SK-N-DZ (cell line): ENCODE measurements at regions not wholly inside any gene's neighbourhood (a gene's known extent, or its start where the extent isn't known, plus 50 kb on each side); places are given as distances from the start of the nearest gene placed in this dataset.

Experiments used
- DNase-seq: peaks from one replicate; pipeline ENCODE4 v3.0.0-alpha.2; 2015; ENCODE audit warnings: low spot score

- DNase-seq = no peak
Measured at GRCh38 chr13:68173111-68173510, 943.0 kb upstream of the PCDH9 start.

GRCh38 chr13:68170961-68171360, 940.8 kb upstream of the PCDH9 start:
- DNase-seq = no peak

GRCh38 chr13:68168448-68168847, 938.3 kb upstream of the PCDH9 start:
- DNase-seq = no peak

DNA sequence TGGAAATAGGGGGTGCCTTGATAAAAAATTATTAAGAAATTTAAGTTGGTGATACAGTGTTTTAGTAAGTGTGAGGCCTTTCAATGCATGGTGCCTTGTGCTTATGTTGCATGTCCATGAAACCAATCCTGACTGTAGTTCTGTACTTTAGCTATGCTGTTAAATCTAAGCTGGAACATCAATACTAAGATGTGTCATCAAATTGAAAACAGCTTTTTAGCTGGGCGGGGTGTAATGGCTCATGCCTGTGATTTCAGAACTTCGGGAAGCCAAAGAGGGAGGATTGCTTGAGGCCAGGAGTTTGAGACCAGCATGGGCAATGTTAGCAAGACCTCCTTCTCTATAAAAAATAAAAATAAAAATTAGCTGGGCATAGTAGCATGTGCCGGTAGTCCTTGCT, 930.3 kb upstream of the PCDH9 start:
- peak; percentile 5 for DNase-seq

DNA sequence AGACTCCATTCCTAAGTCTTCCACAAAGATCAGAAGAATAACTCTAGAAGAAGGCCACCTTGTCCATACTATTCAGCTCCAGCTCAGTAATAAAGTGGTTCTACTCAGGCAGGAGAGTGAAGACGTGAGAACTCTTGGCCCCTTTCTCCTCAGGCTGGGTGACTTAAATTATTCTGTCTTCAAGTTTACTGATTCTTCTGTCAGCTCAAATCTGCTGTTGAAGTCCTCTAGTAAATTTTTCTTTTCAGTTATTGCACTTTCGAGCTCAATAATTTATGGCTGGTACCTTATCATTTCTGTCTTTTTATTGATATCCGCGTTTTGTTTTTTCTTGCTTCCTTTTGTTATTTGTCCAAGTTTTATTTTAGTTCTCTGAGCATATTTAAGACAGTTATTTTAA, 922.3 kb upstream of the PCDH9 start:
- DNase-seq = no peak

DNA sequence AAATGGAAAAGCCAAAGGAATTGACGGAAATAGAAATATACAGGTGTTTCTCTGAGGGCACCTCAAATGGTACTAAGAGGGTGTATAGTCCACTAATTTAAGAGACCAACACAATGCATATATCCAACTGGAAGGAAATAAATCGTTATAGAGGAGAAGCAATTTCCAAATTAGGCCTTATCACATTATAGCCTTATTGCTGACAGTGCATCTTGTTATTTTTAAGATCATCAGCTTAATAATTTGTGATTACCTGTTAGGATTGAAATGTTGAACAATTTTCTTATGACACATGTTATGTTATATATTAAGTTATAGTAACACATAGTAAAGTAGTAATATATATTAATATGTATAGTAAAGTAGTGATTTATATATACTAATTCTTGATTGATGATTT, 915.7 kb upstream of the PCDH9 start:
- DNase-seq = no peak

DNA sequence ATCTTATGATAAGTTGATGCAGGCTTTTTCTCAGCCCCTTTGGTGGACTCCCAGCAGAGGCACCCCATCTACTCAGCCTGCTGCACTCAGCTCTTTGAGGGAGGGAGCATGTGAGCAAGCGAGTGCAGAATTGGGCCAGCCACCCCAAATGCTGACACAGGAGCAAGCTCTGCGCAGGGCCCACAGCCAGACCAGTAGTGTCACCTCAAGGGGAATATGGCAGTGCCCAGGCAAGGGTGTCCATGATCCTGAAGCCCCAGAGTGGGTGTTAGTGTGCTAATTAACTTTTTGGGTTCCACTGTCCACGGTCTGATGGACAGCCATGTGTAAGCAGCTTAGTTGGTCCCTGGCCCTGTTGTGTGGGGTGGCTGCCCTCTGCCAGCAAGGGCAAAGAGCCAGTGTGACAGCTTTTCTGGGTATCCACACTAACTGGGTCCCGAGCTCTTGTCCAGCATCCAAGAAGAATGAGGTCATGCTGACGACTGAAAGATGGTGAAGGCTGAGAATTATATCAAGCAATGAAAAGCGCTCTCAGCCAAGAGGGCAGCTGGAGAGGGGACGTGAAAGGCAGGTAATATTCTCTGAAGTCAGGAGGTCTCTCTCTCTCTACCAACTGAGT, 898.3 kb upstream of the PCDH9 start:
- DNase-seq = no peak

DNA sequence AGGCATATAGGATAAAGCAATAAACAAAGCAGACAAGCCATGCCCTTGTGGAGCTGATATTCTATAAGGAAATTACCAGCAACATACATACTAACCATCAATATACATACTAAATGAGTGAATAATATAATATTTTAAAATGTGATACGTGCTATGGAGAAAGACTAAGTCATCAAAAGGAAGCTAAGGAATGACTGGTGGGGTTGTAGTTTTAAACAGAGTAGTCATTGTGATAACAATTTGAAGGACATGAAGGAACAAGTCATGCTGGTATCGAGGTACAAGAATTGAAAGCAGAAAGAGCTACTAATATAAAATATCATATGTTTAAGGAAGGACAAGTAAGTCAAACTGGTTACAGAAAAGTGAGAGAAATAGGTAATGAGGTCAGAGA, 894.9 kb upstream of the PCDH9 start:
- DNase-seq = no peak

DNA sequence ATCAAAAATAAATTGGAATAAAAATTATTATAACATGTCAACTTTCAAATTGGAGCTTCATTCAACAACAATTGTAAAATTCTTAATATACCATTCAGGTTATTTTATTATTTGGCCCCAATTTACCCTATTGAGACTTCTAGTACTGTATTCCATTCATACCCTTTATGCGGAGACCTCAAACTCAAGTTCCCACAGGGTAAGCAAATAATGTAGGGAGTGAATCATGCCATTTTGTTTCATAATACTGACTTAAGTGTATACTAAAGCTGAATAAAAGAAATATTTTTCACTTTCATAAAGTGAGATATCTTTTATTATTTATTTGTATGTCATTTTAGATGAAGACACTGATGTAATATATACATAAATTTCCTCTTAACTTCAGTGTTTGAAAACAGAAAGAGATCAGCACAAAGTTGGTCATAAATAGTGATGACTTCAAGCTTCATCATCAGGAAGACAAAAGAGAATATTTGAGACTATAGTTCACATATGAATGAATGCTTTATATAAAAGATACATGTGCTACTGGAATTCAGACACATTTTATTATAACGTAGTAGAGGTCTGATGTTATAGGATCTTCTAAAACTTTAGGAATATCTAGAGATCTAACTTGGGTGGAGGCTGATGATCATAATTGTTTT, 894.4 kb upstream of the PCDH9 start:
- no peak for DNase-seq

DNA sequence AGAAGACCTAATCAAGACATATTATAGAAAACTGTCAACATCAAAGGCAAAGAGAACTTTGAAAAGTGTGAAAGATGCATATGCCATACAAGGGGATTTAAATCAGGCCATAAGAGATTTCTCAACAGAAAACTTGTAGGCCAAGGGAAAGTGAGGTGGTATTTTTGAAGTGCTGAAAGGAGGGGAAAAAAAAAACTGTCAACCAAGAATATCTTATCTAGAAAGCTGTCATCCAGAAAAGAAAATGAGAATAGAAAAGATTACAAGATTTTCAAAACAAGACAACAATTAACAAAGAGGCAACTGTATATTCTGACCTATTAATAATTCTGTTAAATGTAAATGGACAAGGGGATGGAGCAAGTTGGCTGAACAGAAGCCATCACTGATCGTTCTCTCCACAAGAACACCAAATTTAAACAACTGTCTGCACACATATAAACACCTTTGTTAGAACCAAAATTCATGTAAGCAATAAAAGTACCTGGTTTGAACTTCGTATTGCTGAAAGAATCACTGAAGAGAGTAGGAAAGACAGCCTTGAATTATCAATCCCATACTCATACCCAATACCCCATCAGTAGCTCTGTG, 880.1 kb upstream of the PCDH9 start:
- no peak for DNase-seq

DNA sequence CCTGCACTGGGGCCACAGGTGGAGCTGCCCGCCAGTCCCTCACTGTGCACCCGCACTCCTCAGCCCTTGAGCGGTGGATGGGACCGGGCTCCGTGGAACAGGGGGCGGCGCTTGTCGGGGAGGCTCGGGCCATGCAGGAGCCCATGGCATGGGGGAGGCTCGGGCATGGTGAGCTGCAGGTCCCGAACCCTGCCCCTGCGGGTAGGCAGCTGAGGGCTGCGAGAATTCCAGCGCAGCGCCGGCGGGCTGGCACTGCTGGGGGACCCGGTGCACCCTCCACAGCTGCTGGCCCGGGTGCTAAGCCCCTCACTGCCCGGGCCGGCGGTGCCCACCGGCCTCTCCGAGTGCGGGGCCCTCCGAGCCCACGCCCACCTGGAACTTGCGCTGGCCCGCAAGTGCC, 877.5 kb upstream of the PCDH9 start:
- no peak for DNase-seq

DNA sequence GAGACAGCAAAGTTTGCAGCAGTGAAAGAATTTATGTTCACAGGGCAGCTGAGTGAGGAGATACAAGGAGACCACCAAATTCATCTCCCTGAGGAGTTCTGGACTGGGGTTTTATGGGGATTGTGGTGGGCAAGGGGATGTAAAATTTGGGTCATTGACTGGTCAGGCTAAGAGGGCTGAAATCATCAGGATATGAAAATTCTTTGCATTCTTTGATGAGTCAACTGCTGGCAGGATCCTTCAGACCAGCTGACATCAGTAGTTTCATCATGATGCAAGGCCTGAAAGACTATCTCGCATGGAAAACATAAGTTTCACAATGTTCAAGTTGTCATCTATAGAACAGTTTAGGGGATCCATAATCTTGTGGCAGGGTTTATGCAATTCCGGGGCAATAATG, 869.5 kb upstream of the PCDH9 start:
- no peak for DNase-seq

GRCh38 chr13:68081061-68081460, 850.9 kb upstream of the PCDH9 start:
- DNase-seq = no peak

DNA sequence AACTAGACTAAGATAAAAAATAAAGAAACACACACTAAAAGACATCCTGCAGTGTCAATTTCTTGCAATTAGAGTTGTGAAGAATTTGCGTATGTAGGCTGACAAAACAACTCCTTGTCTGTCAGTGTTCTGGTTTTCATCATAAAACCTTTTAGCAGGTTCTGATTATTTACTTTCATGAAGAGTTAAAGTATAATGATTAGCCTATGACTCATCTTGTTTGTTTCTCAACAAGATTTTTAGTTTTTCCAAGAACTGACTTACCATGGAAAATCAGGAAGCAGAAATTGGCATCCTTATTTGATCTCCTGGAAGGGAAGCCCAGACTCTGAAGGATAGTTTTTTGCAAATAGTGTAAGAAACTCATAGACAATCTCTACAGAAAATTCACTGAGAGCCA, 848.7 kb upstream of the PCDH9 start:
- no peak for DNase-seq

DNA sequence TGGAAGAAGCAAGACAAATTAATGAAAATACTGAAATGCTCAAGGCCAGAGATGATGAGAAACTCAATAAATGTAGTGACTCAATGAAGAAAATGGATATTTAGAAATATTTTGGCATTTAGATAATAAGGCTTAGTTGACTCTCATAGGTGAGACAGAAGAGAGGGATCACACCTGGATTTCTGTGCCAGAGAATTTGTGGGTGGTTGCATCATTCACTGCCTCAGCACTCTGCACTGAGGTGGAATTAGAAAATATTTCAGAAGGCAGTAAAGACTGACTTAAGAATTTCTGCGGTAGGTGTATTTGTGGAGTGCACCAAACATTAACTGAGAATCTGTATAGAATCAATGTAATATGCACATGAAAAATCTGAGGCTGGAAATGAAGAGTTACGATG, 848.3 kb upstream of the PCDH9 start:
- DNase-seq = no peak

GRCh38 chr13:68076046-68076445, 845.9 kb upstream of the PCDH9 start:
- no peak for DNase-seq

DNA sequence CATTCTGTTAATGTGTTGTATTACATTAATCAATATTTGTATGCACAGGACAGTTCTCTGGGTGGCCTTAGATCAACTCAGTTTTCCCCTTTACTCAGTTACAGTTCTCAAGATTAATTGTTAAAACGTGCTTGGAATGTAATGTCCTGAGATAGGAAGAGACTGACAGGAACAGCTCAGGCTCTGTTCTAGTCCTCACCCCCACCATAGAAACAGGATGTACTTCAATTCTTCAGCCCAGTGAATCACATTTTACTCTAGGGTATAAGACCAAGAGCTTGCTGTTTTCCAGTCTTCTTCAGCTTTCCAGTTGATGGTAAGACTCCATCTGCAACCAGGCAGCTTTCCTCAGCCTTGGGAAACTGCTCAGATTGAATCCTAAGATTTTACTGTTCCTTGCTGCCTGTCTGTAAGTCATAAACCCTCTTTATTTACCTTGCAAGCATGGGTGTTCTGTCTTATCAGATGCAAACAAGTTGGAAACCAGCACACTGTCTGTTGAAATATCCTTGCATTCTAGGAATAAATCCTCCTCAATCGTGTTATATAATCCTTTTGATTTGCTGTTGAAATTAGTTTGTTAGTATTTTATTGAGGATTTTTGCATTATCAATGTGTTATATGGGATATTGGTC, 836.9 kb upstream of the PCDH9 start:
- DNase-seq = no peak

- DNase-seq = no peak
Measured at GRCh38 chr13:68064001-68064770, 834.0 kb upstream of the PCDH9 start.

DNA sequence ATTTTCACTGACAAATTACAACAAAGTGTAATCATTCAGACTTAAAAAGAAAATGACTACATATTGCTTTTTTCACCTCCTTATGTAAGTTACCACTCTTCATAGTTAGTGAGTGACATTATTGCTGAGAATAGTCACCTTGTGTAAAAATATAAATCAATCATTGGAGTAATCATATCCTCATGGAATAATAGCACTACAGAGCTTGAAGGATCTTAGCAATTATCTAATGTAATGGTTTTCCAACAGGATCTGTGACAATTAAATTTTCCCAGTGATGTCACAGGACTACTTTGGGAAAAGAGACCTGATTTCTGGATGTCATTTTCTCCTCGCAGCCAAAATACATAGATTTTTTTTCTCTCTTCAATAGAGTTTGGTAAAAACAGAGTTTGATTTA, 833.0 kb upstream of the PCDH9 start:
- no peak for DNase-seq

DNA sequence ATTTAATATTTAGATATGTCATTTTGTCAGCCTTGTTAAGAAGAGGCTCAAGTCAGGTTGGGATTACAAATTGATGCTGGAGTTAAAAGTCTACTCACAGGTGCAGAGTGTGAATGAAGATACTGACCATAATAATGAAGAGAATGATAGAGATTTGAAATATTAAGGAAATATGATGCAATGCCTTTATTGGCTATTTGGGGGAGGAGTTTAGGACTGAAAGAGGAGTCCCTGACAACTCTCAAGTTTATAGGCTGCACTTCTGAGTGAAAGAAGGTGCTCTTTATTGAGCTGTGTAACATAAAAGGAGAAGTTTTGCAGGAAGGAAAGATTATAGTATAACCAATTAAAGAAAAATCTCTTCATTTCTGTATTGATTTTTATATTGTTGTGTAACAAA, 827.7 kb upstream of the PCDH9 start:
- DNase-seq = no peak

- no peak for DNase-seq
Measured at GRCh38 chr13:68056816-68057710, 826.9 kb upstream of the PCDH9 start.
